HL-60 (cell line): ENCODE measurements at regions not wholly inside any gene's neighbourhood (a gene's known extent, or its start where the extent isn't known, plus 50 kb on each side); places are given as distances from the start of the nearest gene placed in this dataset.

Experiments
- DNase-seq, 2 experiments: peaks; one replicate each; pipeline ENCODE4 v3.0.0-alpha.2; 2010 to 2020; ENCODE audit warnings: low read depth in 1 of 2, low spot score in 1 of 2
- H3K27ac ChIP-seq: fragments of 250-450 bp; sonication (Bioruptor Pico); replicated peaks from 2 replicates; pipeline ENCODE4 v1.5.1; 2020; ENCODE audit warnings: mild to moderate bottlenecking, moderate library complexity
- H3K27me3 ChIP-seq: fragments of 250-450 bp; sonication (Bioruptor Pico); 2 replicates; pipeline ENCODE4 v1.5.1; 2021; ENCODE audit warnings: mild to moderate bottlenecking, moderate library complexity; ENCODE audit not compliant: insufficient read depth, poor library complexity, severe bottlenecking
- H3K4me3 ChIP-seq: replicated peaks from 2 replicates; pipeline ENCODE4 v1.5.1; 2011; ENCODE audit warnings: mild to moderate bottlenecking, control low read depth, low read length; ENCODE audit not compliant: insufficient read depth
- CTCF ChIP-seq: IDR thresholded peaks from one replicate; pipeline ENCODE4 v1.5.1; 2011; ENCODE audit warnings: low read length, control low read depth, inconsistent platforms; ENCODE audit not compliant: insufficient read depth
- GABPA ChIP-seq: IDR thresholded peaks from 2 replicates; pipeline ENCODE4 v1.6.1; 2012; ENCODE audit warnings: low read depth
- POLR2AphosphoS5 ChIP-seq: IDR thresholded peaks from 2 replicates; pipeline ENCODE4 v1.6.1; 2012; ENCODE audit warnings: low read depth
- REST ChIP-seq: IDR thresholded peaks from 2 replicates; pipeline ENCODE4 v1.6.1; 2012; ENCODE audit warnings: low read depth; ENCODE audit not compliant: insufficient replicate concordance
- SPI1 ChIP-seq: IDR thresholded peaks from 2 replicates; pipeline ENCODE4 v1.6.1; 2012; ENCODE audit warnings: low read depth, mild to moderate bottlenecking, borderline replicate concordance

GRCh38 chr1:2862814-2863647 is 61.5 kb upstream of the TTC34 start:
- no peak for DNase-seq
- Histone ChIP-seq H3K27me3 (no peaks in the 10 kb centered on the region), H3K27ac (no peak overlapping the region), H3K4me3 (no peak overlapping the region)
- TF ChIP-seq REST, result no peak

GRCh38 chr1:2863648-2863963 is 62.1 kb upstream of the TTC34 start:
- Histone ChIP-seq H3K27ac (no peak overlapping the region), H3K27me3 (no peaks in the 10 kb centered on the region), H3K4me3 (no peak overlapping the region)
- no peak for TF ChIP-seq GABPA
- no peak for TF ChIP-seq CTCF
- TF ChIP-seq SPI1, result no peak
- TF ChIP-seq POLR2AphosphoS5, result no peak
- TF ChIP-seq REST, result no peak
- no peak for DNase-seq

GRCh38 chr1:2864203-2864905 is 62.9 kb upstream of the TTC34 start:
- Histone ChIP-seq H3K27ac (no peak overlapping the region), H3K4me3 (no peak overlapping the region), H3K27me3 (no peaks in the 10 kb centered on the region)
- TF ChIP-seq POLR2AphosphoS5 (no peak), CTCF (no peak), GABPA (no peak), REST (no peak), SPI1 (no peak)
- DNase-seq, result no peak
